ENCODE measurements at regions not wholly inside any gene's neighbourhood (a gene's known extent, or its start where the extent isn't known, plus 50 kb on each side); places are given as distances from the start of the nearest gene placed in this dataset.

GRCh38 chr2:35501076-35501475 lies 854.5 kb upstream of the CRIM1 start:
- Mint-ChIP-seq H3K27me3 (ENCODE audit: low read depth in 3 of 3) (peaks cover 0 to 1% (median 0%) of the 10 kb centered on the region in 3 donors), H3K27ac (no peak overlapping the region), H3K4me3 (no peak overlapping the region), H3K9me3 (peaks cover 0 to 14% (median 4%) of the 10 kb centered on the region in 7 donors), H3K4me1 (no peaks in the 10 kb centered on the region), H3K36me3 (no peaks in the 10 kb centered on the region)
- H3K4me2 ChIP-seq (replicated peaks; ENCODE audit: extremely low read depth, low read length, poor library complexity, severe bottlenecking) = no peak overlapping the region
- TF ChIP-seq CTCF (IDR thresholded peaks at IDR 0.05) = no peak
- H3K79me2 ChIP-seq (ENCODE audit: insufficient read depth, low read length) = no peaks in the 10 kb centered on the region
- H3K9ac ChIP-seq (ENCODE audit: insufficient read depth, low read length, poor library complexity, severe bottlenecking) = no peak overlapping the region
- no peaks in the 10 kb centered on the region for H3K36me3 ChIP-seq (replicated peaks in 1 of 2; ENCODE audit: control insufficient read depth in 1 of 2, insufficient read depth in 2 of 2, low read length in 2 of 2)
- peaks cover 0 to 14% of the 10 kb centered on the region in 2 donors for H3K9me3 ChIP-seq (replicated peaks in 1 of 2; ENCODE audit: control insufficient read depth in 1 of 2, insufficient read depth in 1 of 2, low read length in 2 of 2)
- H4K20me1 ChIP-seq (ENCODE audit: insufficient read depth, low read length) = no peaks in the 10 kb centered on the region
- intact Hi-C loops (cut with micrococcal nuclease) = no loop called here
- no peak overlapping the region for H3K27ac ChIP-seq (ENCODE audit: low read depth in 1 of 2, low read length in 2 of 2)
- WGBS (ENCODE audit: insufficient coverage) = 50% methylated on average over 1 of the region's 6 CpGs
- no peak overlapping the region for H2AFZ ChIP-seq (ENCODE audit: insufficient read depth, low read depth, low read length, poor library complexity, severe bottlenecking)
- no peak overlapping the region for H3K4me3 ChIP-seq (replicated peaks in 1 of 3; ENCODE audit: low read depth in 2 of 3, low read length in 3 of 3)
- no peak for DNase-seq
- no peaks in the 10 kb centered on the region for H3K4me1 ChIP-seq (ENCODE audit: control insufficient read depth in 1 of 2, insufficient read depth in 2 of 2, low read length in 2 of 2)
- H3K27me3 ChIP-seq (ENCODE audit: control insufficient read depth in 2 of 2, insufficient read depth in 2 of 2, low read length in 2 of 2) = no peaks in the 10 kb centered on the region

- no peaks in the 10 kb centered on the region for H3K4me1 ChIP-seq (ENCODE audit: control insufficient read depth in 1 of 2, insufficient read depth in 2 of 2, low read length in 2 of 2)
- peaks cover 0 to 14% of the 10 kb centered on the region in 2 donors for H3K9me3 ChIP-seq (replicated peaks in 1 of 2; ENCODE audit: control insufficient read depth in 1 of 2, insufficient read depth in 1 of 2, low read length in 2 of 2)
- Mint-ChIP-seq H3K9me3 (peaks cover 0 to 14% (median 4%) of the 10 kb centered on the region in 7 donors), H3K4me1 (no peaks in the 10 kb centered on the region), H3K27ac (no peak overlapping the region), H3K4me3 (no peak overlapping the region), H3K27me3 (ENCODE audit: low read depth in 3 of 3) (peaks cover 0 to 1% (median 0%) of the 10 kb centered on the region in 3 donors), H3K36me3 (no peaks in the 10 kb centered on the region)
- intact Hi-C loops (cut with micrococcal nuclease) = no loop called here
- H3K4me3 ChIP-seq (replicated peaks in 1 of 3; ENCODE audit: low read depth in 2 of 3, low read length in 3 of 3) = no peak overlapping the region
- TF ChIP-seq CTCF (IDR thresholded peaks at IDR 0.05) = no peak
- H3K9ac ChIP-seq (ENCODE audit: insufficient read depth, low read length, poor library complexity, severe bottlenecking) = no peak overlapping the region
- no peaks in the 10 kb centered on the region for H3K27me3 ChIP-seq (ENCODE audit: control insufficient read depth in 2 of 2, insufficient read depth in 2 of 2, low read length in 2 of 2)
- WGBS (ENCODE audit: insufficient coverage) = no CpG with 5 or more reads among the region's 1 CpG
- H3K36me3 ChIP-seq (replicated peaks in 1 of 2; ENCODE audit: control insufficient read depth in 1 of 2, insufficient read depth in 2 of 2, low read length in 2 of 2) = no peaks in the 10 kb centered on the region
- H2AFZ ChIP-seq (ENCODE audit: insufficient read depth, low read depth, low read length, poor library complexity, severe bottlenecking) = no peak overlapping the region
- no peak overlapping the region for H3K4me2 ChIP-seq (replicated peaks; ENCODE audit: extremely low read depth, low read length, poor library complexity, severe bottlenecking)
- no peak overlapping the region for H3K27ac ChIP-seq (ENCODE audit: low read depth in 1 of 2, low read length in 2 of 2)
- H3K79me2 ChIP-seq (ENCODE audit: insufficient read depth, low read length) = no peaks in the 10 kb centered on the region
- DNase-seq = no peak
- H4K20me1 ChIP-seq (ENCODE audit: insufficient read depth, low read length) = no peaks in the 10 kb centered on the region
Measured at GRCh38 chr2:35496022-35496421, 859.6 kb upstream of the CRIM1 start.

Measured in CD14-positive monocyte (primary cell).